Progenitor cell of endocrine pancreas (in vitro differentiated cells): ENCODE measurements at regions not wholly inside any gene's neighbourhood (a gene's known extent, or its start where the extent isn't known, plus 50 kb on each side); places are given as distances from the start of the nearest gene placed in this dataset.

Source experiments
- DNase-seq: peaks from one replicate; pipeline ENCODE4 v3.0.0; 2021; ENCODE audit warnings: low spot score; ENCODE audit not compliant: unreplicated experiment
- H3K27ac Mint-ChIP-seq: 2 replicates; pipeline ENCODE4 v1.8.0; 2021; ENCODE audit warnings: mild to moderate bottlenecking, moderate library complexity, mixed read lengths
- H3K27me3 Mint-ChIP-seq: 2 replicates; pipeline ENCODE4 v1.8.0; 2021; ENCODE audit warnings: mixed read lengths
- H3K36me3 Mint-ChIP-seq: 2 replicates; pipeline ENCODE4 v1.8.0; 2022; ENCODE audit warnings: mixed read lengths; ENCODE audit not compliant: insufficient read depth
- H3K4me1 Mint-ChIP-seq: 2 replicates; pipeline ENCODE4 v1.8.0; 2021; ENCODE audit warnings: low read depth, mixed read lengths
- H3K4me3 Mint-ChIP-seq: 2 replicates; pipeline ENCODE4 v1.8.0; 2021; ENCODE audit warnings: low read depth, mild to moderate bottlenecking, moderate library complexity, mixed read lengths
- H3K9me3 Mint-ChIP-seq: 2 replicates; pipeline ENCODE4 v1.8.0; 2021; ENCODE audit warnings: low read depth, mixed read lengths
- CTCF ChIP-seq: fragments of 200-600 bp; sonication (generic); IDR thresholded peaks from one replicate; pipeline ENCODE4 v1.5.0; 2021; ENCODE audit warnings: antibody characterized with exemption, mild to moderate bottlenecking; ENCODE audit not compliant: unreplicated experiment

- Mint-ChIP-seq H3K9me3 (no peaks in the 10 kb centered on the region), H3K4me1 (peaks cover 5% of the 10 kb centered on the region), H3K36me3 (no peaks in the 10 kb centered on the region), H3K27me3 (peaks cover 58% of the 10 kb centered on the region), H3K27ac (no peak overlapping the region), H3K4me3 (no peak overlapping the region)
- TF ChIP-seq CTCF: no peak
- no peak for DNase-seq
These were observed 75.1 kb downstream of the EMX2 start for GRCh38 chr10:117617659-117618058.

GRCh38 chr10:117619223-117619622, 76.7 kb downstream of the EMX2 start:
- DNase-seq: no peak
- Mint-ChIP-seq H3K4me1 (peaks cover 5% of the 10 kb centered on the region), H3K4me3 (no peak overlapping the region), H3K27ac (no peak overlapping the region), H3K36me3 (no peaks in the 10 kb centered on the region), H3K27me3 (peaks cover 51% of the 10 kb centered on the region), H3K9me3 (no peaks in the 10 kb centered on the region)
- TF ChIP-seq CTCF: no peak

GRCh38 chr10:117619707-117620405, 77.3 kb downstream of the EMX2 start:
- Mint-ChIP-seq H3K36me3 (no peaks in the 10 kb centered on the region), H3K4me1 (peaks cover 5% of the 10 kb centered on the region), H3K27ac (no peak overlapping the region), H3K9me3 (no peaks in the 10 kb centered on the region), H3K4me3 (no peak overlapping the region), H3K27me3 (peaks cover 50% of the 10 kb centered on the region)
- no peak for DNase-seq
- TF ChIP-seq CTCF: no peak

GRCh38 chr10:117621196-117621595, 78.7 kb downstream of the EMX2 start:
- no peak overlapping the region for H3K4me3 Mint-ChIP-seq
- H3K36me3 Mint-ChIP-seq: no peaks in the 10 kb centered on the region
- peaks cover 49% of the 10 kb centered on the region for H3K27me3 Mint-ChIP-seq
- H3K4me1 Mint-ChIP-seq: peaks cover 4% of the 10 kb centered on the region
- H3K27ac Mint-ChIP-seq: no peak overlapping the region
- no peak for DNase-seq
- no peak for TF ChIP-seq CTCF
- H3K9me3 Mint-ChIP-seq: no peaks in the 10 kb centered on the region

GRCh38 chr10:117621795-117622420, 79.4 kb downstream of the EMX2 start:
- H3K4me1 Mint-ChIP-seq: no peaks in the 10 kb centered on the region
- no peak for DNase-seq
- no peak overlapping the region for H3K27ac Mint-ChIP-seq
- no peak for TF ChIP-seq CTCF
- no peak overlapping the region for H3K4me3 Mint-ChIP-seq
- no peaks in the 10 kb centered on the region for H3K36me3 Mint-ChIP-seq
- H3K27me3 Mint-ChIP-seq: peaks cover 45% of the 10 kb centered on the region
- no peaks in the 10 kb centered on the region for H3K9me3 Mint-ChIP-seq
